NCI-H82 (cell line): ENCODE measurements at regions not wholly inside any gene's neighbourhood (a gene's known extent, or its start where the extent isn't known, plus 50 kb on each side); places are given as distances from the start of the nearest gene placed in this dataset.
A peak's percentile ranks its signal among the peaks of the same experiment; 100 is the strongest.

ENCODE experiments used
- DNase-seq: peaks from one replicate; lab custom pipeline; 2025; lab: John Stamatoyannopoulos, UW

DNA sequence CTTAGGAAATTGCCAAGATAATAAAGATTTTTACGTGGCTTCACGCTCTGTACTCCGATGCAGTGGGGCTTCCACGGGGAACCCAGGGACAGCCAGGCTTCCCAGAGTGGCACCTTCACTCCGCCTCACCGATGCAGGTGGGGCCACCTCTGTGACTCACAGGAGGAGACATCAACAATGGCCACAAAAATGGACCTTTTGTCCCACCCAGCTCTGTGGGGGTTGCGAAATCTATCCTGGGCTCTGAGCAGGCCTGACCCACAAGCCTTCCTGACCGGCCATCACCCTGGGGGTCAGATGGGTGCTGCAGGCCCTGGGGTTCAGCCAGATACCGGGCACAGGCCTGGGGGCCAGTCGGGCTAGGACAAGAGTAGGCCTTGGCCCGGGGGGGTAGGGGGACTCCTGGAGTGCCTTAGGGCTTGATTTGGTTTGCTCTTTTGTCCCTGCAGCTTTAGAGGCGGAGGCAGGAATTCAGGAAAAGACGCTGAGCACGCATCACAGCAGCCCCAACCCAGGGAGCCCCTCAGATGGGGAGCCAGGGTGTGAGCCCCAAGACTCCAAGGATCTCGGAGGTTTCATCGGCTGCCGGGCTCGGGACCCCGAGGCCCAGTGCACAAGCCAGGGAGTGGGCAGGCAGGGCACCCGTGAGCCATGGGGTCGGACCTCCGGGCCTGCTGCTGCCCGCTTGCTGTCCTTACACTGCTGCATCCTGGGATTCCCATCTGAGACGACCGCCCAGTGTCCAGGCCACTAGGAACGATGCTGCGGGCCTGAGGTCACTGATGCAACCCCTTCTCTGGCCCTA is 136.5 kb upstream of the NKX1-1 start:
- no peak for DNase-seq

DNA sequence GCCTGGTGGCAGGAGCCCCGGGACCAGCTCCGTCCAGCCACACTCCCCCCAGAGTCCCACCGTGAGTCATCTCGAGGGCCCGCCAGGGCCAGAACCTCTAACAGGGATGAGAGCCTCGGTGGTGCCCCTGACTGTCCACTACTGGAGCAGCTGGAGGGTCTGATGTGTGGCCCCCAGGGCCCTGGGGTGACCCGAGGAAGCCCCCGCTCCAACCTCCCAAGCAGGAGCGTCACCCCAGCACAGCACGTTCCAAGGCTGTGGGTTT is 135.9 kb upstream of the NKX1-1 start:
- no peak for DNase-seq

DNA sequence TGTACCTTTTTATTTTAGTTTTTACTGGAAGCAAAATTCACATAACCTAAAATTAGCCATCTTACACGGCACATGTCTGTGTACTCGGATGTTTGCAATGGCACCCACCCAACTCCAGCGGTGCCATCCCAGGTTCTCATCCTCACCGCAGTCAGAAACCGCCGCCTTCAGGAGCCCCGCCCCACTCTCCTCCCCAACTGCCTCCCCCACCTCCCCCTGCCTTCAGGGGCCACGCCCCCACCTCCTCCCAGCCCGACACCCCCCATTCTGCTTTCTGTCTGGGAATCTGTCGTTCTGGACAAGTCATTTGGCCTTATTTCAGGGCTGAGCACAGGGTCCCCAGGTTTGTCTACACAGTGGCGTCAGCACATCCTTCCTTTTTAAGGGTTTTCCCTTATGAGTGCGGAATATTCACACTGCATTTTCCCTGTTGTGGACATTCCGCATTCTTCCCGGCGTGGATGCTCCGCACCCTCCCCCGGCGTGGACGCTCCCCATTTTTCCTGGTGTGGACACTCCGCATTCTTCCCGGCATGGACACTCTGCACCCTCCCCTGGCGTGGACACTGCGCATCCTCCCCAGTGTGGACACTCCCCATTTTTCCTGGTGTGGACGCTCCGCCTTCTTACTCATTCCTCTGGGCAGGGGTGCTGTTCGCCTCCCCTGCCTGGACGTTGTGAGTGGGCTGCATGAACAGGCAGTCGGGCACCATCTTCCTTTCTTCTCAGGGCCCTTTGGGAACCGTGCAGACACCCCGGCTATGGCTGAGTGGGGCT is 135.4 kb upstream of the NKX1-1 start:
- no peak for DNase-seq

DNA sequence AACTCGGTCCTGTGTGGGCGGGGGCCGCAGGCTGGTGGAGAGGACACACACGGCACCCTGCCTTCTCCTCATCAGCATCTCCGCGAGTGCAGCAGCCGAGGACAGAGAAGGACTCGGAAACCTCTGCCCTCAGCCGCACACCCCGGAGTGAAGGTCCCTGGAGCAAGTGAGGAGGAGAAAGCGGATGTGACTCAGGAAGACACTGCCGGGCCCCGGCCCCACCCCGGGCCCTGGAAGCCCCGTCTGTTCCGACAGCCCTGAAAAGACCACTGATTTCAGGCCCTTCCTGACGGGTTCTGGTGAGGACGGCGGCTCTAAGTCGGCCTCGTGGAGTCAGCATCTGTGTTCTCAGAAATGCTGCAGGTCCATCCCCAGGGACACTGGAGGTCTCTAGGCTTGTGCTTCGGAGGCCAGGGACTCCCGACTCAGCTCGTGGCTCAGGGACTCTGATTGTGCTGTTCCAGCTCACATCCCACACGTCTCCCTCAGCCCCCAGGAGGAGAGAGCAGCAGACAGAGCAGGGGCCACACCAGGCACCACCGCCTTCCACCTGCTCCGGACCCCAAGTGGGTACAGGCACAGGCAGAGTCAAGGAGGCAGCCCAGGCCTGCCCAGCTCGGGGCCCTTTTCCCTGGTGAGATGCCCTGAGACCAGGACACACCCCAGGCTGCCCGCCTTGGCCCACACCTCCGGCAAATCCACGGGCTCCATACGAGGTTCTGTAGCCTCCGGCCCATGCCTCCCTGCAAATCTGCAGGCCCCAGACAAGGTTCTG is 134.5 kb upstream of the NKX1-1 start:
- no peak for DNase-seq

DNA sequence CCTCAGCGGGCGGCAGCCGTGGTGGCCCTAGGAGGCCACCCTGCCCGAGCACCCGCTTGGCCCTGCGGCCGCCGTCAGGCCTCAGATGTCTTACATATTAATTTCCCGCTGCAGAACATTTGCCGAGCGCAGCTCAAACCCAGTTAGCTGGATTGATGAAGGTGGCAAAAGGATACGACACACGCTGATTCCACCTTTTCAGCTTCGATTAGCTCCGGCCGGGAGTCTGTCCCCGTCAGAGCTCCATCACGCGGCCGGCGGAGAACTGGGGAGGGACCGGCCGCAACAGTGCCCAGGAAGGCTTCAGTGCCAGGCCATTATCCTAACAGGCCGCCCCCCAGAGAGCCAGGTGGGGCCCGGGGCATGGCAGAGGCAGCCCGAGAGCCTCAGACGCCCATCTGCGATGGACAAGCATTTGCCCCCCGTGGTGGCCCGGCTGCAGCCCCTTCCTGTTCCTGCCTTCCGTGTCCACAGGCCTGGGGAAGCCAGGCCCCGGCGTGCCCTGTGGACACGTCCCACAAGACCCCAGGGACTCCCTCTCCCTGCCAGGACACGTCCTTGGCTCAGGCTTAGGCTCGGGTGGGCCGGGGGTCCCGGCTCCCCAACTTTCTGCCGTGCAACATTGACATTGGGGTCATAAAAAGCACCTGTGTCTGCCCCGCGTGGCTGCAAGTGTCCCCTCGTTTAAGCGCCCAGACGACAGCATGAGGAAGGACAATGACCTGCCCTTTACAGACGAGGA is 133.8 kb upstream of the NKX1-1 start:
- no peak for DNase-seq

DNA sequence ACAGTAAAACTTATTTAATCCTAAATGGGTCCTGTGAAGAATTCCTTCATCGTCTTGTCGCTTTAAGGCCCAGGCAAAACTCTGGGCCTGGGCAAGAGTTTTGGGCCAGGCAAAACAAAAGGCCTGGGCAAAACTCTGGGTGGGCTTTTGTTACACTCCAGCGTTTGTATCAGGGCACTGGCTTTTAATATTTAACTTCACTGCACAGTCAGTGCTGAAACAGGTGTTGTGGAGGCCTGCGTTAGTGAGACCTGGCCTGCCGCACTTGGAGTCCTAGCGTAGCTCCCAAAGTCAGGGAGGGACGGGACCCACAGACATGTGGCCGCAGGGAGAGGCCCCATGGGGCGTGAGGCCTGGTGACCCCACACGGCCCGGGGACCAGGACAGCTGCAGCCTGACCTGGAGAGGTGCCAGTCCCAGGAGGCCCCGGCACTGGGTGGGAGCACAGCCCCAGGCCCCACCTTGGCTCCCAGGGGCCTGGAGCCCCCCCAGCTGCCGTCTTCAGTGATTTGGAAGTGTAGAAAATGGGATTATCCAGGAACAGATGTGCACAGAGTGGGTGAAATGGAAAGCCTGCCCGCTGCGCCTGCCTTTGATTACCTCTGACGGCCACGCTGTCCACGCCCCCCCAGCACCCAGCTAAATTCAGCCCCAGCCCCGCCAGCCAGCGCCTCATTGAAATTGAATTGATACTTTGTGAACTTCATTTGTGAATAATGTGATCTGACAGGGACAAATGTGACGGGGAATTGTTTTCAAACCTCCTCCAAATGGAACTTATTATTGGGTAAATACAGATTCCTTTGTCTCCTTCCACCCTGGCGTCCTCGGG is 132.9 kb upstream of the NKX1-1 start:
- DNase-seq = peak; percentile 86

DNA sequence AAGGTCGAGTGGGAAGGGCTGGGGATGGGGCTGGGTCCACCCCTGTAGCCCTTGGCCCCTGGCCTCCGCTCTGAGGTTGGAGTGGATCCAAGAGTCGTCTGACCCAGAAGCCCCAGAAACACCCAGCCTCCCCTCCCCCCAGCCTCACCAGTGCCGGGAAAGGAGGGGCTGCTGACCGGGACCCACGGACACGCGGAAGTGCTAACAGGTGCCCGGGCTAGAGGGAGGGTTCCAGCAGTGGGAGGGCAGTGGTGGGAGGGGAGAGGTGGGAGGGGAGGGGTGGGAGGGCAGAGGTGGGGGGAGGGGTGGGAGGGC is 131.8 kb upstream of the NKX1-1 start:
- DNase-seq = no peak

DNA sequence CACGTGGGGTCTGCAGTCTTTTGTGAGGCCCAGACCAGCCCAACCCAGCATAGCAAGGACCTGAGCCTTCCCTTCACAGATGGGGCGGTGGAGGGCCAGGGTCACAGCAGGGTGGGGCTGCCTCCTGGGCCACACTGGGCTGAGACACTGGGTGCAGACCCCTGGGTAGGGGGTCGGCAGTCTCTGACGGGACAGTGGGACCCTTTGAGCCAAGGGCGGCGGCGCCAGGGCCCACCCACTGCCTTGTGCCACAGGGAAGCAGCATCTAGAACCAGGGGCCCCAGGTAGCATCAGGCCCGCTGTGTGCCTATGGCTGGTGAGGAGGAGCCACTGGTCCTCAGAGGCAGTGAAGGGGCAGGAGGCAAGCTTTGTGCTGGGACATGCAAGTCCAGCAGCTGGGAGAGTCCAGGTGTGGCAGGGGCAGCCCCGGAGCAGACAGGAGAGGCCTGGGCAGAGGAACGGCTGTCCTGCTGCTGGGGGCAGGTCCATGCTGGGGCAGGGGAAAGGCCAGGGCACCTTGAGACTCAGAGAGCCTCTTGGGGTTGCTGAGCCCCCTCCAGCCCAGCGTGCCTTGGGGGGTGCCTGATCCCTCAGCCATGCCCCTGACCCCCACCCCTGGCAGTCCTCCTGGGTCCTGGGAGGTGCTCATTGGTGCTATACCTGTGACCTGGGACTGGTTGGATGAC is 131.3 kb upstream of the NKX1-1 start:
- no peak for DNase-seq

DNA sequence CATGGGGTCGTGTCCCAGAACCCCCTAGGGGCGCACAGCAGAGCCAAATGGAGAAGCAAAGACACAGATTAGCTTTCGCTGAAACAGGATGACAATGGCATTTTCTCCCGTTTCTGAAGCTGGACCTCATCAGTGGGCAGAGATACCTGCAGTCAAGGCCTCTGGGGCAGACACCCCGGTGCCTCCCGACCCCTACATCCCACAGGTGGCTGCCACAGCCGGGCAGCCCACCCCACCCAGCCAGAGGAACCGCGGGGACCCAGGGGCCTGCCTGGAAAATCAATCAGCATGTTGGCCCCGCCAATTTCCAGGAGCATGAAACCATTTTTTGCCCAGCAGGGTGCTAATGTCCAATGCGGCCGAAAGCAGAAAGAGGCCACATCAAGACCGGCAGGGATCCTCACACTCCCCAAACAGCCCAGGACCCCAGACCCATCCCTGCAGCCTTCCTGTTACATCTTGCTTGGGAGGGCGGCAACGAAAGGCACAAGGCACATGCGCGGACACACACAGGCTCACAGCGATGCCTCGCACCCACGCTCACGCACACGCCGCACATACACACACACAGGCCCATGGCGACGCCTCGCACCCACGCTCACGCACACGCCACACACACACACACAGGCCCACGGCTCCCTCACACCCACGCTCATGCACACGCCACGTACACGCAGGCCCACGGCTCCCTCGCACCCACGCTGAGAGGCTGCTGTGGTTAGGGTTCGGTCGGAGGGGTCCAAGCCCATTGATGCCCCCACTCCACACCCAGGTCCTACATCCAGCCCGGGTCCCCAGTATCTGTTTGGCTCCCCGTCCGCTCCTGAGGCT is 130.6 kb upstream of the NKX1-1 start:
- no peak for DNase-seq

DNA sequence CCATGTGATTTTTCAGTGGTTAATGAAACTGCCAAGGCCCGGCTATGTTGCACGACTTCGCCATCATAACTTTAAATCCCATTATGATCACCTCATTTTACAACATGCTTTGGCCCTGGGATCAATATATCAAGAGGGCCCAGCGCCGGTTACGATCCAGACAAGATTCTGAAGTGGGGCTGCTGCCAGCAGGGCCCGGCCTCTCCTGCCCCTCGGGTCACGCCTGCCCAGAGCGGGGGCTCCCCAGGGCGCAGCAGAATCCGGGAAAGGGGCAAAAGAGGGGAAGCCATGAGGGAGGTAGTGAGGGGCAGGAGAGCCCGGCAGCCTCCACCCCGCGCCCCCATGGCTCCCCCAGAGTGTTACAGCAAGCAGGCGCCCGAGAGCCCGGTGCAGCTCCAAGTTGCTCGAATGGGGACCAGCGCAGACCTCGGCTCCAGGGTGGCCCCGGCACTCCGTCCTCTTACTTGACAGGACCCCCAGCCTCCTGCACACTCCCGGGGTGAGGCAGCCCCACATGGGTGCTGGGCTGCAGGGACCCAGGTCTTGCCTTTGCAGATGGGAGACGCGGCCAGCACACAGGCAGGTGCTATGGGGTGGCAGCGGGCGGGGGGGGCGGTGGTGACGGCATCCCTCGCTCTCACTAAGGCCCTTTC is 129.8 kb upstream of the NKX1-1 start:
- no peak for DNase-seq

DNA sequence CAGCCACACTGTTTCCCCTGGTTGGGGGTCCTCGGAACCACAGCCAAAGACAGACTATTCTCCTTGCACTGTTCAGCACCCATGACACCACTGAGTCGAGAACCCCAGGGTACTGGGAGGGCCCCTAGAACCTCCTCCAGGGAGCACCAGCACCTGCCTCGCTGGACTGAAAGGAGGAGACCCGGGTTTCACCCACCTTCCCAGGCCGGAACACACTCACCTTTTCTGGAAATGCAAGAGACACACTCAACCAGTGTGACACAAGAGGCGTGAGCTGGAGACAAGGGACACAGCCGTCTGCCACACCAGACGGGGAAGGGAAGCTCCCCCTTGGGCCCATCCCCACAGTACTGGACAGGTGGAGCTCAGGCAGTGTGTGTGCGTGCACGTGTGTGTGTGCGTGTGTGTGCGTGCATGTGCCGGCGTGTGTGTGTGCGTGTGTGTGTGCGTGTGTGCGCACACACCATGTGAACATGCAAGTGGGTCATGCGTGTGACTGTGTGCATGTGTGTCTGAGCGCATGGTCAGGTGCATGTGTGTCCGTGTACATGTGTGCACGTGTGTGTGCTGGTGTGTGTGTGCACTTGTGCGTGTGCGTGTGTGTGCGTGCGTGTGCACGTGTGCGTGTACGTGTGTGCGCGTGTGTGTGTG is 128.8 kb upstream of the NKX1-1 start:
- DNase-seq = no peak

DNA sequence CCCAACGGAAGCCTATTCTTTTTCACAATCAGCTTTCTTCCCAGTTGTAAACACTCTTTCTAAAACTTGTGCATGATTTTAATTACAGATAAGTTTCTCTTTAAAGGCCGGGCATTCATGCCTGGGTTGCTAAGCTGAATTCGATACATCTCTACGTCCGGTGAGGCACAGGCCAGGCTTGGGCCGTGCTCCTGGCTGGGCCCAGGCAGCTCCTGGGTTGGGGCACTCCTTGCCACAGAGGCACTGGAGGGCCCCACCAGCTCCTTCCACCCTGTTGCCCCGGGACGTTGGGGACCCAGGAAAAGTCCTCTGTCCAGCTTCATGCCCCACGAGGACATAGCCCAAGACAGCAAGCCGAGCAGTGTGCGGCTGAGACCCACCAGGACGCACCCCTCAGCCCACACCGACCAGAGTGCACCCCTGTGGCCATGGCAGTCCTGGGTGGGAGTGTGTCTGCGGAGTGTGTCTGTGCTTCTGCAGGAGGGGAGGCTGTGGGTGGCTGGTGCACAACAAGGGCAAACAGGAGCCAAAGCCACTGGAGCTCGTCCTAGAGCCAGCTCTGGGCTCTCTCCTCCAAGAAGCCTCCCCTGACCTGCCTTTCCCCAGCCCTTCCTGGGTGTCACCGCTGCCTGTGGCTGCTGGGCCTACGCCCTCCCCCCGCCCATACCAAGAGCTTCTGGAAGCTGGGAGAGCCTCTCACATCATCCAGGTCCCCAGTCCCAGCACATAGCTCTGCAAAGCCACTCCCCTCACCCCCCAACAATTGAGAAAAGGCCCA is 128.0 kb upstream of the NKX1-1 start:
- peak; percentile 13 for DNase-seq

DNA sequence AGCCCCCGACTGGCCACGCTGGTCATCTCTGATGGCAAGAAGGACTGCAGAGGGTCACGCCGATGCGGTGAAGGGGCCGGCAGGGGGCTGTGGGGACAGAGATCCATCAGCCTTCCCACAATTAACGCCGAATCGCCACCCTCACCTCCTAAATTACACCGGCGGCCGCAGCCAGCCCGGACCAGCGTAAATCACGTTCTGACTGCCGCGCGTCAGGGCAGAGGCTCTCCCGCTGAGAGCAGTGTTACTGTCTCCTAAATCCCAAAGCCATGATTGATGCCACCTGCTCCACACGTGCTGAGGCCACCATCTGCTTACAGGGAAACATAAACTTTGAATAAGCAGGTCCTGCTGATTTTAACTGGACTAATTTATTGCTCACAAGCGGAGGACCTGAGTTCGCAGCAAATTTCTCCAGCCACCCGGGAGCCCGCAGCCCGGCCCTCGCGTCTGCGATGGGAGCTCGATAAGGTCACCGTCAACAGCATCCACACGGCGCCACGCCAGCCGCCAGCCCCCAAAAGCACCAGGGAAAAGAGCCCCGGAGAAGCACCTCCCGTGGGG is 127.3 kb upstream of the NKX1-1 start:
- peak; percentile 86 for DNase-seq

DNA sequence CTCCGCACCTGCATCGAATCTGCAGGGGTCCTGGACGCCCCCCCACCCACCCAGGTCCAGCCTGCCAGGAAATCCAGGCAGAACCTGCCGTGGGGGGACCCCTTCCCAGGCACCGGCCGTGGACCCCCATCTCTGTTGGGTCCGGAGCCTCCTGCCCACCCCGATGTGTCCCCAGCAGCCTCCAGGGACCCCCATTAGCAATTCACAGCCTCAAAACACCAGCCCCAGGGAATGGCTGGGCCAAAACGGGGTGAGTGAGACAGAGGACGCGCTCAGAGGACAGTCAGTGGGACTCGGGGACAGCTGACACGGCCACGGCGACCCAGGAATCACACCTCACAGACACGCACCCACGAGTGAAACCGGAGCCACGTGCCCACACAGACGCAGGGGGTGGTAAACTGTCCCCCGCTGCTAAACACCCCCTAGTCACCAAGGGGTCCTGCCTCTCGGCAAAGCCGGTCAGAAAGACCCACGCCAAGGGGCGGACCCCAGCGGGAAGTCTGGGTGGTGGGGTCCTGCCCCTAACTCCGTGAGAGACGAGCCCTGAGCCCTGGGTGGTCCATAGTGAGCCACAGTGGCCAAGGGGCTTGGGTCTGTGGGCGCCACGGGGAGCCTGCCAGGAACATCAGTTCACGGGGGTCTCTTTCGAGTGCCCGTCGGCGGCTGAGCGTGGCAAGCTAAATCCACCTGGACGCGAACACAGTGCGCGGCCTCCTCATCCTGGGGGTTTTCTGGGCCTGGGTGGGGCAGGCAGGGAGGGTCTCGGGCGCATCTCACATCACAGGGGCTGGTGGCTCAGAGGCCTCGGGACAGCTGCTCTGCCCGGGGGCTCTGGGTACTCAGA is 126.5 kb upstream of the NKX1-1 start:
- DNase-seq = no peak

DNA sequence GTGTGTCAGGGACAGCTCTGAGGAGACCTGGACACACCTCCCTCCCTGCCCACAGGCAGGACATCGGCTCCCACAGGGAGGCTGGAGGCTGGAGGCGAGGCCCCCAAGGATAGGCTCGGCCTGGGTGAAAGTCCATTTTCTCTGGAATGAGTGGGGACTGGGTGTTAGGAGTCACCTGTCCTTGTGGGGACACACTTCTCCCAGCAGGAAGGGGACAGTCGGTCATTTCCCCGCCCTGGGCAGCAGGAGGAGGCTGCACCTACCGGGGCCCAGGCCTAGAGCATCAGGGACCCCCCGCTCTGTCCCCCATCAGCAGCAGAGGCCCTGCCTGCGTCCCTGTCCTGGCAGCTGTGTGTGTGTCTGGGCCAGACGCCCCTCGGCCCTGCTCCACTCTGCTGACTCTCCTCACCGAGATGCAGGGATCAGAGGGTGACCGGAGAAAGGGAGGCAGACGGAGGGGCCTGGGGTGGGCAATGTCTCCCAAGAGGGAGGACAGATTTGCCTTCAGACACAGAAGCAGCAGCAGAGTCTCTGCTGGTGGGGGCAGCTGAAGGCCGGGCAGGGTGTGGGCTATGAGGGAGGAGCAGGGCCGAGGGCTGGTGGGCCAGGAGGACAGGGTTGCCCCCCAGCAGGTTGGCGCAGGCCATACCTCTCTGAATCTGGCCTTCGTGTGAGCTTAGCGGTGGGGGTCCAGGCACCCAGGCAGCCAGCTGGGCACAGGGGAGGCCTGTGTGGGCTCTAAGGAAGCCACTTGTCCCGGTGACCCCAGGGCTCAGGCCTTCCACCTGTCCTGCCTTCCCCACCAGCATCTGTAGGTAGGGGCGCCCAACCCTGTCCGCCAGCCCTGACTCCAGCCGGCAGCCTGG is 125.7 kb upstream of the NKX1-1 start:
- DNase-seq = no peak

DNA sequence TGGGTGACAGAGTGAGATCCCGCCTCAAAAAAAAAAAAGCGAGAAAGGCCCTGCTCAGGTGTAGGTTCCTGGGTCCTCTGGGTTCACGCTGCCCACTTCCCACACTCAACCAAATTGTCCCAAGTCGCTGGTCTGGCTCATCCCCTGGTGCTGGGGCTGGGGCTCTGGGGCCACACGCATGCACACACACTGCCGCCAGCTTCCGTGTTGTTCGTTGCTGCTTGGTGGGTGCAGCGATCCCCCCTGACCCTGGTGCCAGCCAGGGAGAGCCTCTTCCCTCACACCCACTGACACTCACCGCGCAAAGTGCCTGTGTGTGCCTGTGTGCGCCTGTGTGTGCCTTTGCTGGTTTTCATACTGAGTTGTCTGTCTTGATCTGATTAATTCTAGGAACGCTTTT is 124.1 kb upstream of the NKX1-1 start:
- no peak for DNase-seq
